CD4-positive, alpha-beta T cell treated with Interleukin-6 for 4 hours (primary cell): ENCODE measurements at regions not wholly inside any gene's neighbourhood (a gene's known extent, or its start where the extent isn't known, plus 50 kb on each side); places are given as distances from the start of the nearest gene placed in this dataset.

Experiments used
- DNase-seq: peaks from one replicate; pipeline ENCODE4 v3.0.0-alpha.2; 2020; ENCODE audit warnings: mixed read lengths

DNA sequence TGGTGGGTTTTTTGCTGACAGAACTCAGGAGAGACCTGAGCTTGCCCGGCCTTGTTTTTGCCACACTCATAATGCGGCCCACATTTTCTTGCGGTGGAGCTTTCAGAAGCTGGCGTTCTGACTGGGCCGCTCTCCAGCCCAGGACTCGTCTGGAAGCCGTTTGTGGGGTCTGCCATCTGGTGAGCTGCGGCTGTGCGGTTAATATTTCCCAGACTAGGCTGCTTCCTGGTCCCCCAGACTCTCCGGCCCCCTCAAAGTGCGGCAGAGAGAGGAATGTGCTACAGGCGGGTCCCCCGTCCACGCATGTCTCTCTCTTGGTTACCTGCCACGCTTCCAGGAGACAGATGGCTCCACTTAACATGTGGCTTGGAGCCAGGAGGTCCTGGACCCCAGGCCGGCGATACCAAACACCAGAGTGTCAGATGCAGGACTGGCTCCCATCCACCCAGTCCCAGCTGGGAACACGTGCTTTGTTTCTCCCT, 128.9 kb upstream of the PMEPA1 start:
- DNase-seq: no peak

DNA sequence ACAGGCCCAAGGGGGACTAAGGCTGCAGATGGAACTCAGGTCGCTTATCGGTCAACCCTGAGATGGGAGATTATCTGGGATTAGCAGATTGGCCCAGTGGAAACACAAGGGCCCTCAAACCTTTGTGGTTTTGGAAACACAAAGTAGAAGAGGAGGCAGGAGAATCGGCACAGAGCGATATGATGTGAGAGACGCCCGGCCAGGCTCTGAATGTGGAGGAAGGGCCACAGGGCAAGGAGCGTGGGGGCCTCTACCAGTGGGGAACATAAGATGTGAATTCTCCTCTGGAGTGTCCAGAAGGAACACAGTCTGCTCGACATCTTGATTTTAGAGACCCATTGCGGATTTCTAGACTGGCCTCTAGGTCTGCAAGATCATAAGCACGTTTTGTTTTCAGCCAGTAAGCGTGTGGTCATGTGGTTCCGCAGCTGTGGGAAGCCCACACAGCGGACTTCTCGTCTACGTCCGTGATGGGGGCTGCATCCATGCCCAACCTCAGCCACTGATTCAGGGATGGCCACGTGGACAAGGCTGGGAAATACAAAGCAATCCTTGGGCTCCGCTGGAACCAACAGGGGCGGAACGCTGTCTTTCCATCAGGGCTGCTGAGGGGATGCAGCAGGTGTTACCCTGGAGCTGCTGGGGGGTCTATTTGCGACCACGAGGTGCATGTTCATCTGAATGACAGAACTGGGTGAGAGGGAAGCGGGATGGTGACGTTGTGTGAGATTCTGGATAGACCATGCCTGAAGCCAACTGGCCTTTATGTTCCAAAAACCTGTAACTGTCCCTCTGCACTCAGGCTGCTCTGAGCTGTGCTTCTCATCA, 127.6 kb upstream of the PMEPA1 start:
- DNase-seq: no peak

DNA sequence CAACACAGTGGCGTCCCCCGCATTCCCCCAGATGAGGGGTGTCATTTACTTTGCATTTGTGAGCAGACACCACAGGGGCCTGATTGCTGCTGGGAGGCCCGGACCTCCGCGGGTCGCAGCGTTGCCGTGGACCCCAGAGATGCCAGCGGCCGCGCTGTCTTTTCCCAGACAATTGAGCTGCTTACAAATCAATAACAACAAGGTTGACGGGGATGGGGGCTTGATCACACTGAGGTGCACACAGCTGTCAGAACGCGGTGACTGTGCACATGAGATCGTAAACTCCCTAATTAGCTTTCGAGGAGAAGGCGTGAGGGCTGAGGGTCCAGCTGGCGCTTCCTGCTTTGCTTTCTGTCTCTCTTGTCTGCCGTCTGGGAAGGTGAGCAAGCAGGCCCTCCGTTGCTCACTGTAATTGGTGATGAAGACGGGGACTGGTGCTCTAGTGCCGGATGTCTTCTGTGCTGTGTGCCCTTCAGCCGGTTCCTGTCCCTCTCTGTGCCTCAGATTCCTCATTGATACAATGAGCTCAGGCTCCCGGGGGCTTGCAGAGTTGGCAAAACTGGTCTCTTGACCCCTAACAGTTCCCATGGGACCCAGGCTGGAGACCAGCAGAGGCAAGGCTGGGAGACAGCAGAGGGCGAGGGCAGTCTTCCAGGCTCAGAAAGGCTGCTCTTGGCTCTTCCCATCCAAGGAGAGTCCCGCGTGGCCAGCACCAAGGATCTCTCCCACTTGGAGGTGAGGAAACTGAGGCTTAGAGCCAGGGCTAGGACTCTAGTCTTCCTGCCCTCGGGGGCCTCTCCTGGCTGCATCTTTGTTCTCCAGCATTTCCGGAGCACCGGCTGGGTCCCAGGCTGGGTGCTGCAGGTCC, 126.0 kb upstream of the PMEPA1 start:
- no peak for DNase-seq

DNA sequence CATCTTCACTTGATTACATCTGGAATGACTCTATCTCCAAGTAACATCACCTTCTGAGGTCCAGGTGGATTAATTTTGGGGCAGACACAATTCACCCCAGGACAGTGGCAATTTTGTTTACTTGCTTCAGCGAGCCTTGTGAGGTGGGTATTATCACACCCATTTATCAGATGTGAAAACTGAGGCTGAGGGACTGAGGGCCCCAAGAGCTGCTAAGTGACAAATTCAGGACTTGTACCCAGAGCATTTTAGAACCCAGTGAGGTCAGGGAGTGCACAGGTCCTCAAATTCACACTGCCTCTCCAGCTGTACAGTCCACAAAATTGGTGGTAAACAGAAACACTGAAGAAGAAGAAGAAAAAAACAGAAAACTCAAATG, 125.2 kb upstream of the PMEPA1 start:
- no peak for DNase-seq

DNA sequence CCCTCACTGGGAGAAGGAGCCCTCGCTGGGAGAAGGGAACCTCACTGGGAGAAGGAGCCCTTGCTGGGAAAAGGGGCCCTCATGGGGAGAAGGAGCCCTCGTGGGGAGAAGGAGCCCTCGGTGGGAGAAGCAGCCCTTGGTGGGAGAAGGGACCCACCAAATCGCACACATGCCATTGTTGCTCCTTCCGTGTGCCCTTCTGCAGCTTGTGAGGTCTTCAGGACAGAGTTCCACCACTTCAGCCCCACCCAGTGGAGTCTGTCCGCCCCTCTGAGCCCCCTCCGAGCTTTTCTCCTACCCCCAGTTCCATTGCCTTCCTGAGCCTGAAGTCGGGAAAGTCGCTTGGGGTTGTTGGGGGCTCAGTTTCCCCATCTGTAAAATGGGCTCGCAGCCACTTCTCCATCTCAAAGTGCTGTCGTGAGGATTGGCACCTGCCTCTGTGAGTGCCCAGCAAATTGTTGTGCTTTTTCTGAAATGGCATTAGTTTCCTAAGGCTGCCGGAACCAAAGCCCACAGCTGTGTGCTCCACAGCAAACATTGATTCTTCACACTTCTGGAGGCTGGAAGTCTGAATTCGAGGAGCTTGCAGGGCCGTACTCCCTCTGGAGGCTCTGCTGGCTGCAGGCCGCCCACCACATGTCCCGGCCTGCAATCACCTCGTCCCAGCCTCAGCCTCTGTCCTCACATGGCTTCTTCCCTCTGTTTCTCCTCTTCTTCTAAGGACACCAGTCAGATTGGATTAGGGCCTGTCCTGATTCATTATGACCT, 124.7 kb upstream of the PMEPA1 start:
- DNase-seq: no peak

DNA sequence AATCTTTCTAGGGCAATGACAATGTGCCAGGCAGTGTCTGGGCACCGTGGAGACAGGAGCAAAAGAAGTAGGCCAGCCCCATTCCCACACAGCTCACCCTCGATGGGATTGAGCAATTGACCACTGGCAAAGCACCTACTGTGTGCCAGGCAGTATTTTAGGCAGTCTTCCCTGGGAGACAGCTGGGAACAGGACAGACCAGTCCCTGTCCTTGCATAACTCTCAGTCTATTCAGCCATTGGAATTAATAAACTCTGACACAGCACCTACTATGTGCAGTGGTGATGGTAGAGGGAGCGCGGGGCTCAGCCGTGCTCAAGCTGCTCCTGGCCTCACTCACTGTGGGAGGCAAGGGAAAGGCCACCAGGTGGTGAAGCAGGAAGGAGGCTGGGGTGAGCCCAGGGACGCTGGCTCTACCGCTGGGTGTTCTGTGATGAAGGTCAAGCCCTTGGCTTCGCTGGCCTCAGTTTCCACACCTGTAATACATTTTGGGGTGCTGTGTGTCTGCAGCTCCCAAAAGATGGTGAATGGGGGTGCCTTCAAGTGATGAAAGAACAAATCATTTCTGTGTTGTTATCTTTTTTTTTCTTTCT, 122.3 kb upstream of the PMEPA1 start:
- no peak for DNase-seq

DNA sequence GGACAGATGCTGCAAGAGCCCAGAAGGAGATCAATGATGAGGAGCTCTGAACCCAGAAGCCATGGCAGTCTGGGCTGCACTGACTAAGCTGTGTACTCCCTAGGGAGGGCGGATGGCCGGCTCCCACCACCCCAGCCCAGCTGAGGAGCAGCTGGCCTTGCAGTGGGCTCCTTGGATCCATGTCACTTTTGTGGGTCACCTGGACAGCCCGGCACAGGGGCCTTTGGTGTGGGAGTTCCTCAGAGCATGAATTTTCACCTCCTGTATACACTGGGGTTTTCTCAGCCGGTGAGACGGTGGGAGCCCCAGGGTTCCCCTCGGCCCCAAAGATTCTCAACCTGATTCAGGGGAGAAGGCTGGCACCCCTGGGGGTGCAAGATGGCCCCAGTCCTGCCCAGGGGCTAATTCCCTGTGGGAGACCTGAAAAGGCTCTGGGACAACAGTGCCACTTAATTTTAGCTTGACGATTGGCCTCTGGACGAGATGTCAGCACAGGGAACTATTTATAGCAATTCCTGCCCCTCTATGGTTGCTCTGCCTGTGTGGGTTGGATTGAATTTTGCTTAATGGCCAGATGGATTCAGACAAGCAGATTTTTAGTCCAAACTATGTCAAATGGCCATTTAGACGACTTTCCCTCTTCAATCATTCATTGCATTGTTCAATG, 121.6 kb upstream of the PMEPA1 start:
- DNase-seq: no peak

DNA sequence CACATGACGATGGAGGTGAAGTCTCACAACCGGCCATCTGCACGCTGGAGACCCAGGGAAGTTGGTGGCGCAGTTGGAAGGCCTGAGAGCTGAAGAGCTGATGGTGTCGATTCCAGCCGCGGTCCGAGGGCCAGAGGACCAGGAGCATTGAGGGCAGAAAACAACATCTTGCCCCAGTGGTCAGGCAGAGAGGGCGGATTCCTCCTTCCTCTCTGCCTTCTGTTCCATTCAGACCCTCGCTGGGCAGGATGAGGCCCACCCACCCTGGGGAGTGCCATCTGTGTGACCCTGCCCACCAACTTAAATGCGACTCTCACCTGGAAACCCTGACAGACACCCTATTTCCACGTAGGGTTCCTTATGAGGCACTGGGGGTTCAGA, 120.7 kb upstream of the PMEPA1 start:
- DNase-seq: no peak

DNA sequence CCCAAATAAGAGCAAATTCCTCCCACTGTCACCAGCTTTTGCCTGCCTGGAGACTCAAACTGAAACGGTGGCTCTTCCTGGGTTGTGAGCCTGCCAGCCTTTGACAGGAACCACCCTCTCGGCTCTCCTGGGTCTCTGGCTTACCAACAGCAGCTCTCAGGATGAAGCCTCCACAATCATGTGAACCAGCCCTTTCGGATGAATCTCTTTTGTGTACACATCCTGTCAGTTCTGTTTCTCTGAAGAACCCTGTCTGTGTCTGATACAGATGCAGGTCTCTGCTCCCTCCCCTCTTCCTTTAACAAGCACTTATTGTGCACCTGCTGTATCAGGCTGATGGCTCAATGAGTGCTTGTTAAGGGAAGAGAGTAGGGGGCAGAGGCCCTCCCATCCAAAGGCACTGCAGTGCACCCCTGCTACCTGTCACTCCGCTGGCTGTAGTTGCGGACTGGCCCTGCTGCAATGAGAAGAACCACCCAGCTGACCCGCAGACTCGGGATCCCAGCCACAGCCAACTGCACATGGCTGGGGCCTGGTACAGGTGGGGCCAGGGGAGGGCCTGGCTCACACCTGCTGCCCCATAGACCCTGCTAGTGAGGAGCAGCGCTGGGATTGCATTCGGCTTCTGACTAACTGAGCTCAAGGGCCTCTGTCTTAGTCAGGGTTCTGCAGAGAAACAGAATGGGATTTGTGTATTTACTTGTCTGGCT, 120.1 kb upstream of the PMEPA1 start:
- DNase-seq: no peak

DNA sequence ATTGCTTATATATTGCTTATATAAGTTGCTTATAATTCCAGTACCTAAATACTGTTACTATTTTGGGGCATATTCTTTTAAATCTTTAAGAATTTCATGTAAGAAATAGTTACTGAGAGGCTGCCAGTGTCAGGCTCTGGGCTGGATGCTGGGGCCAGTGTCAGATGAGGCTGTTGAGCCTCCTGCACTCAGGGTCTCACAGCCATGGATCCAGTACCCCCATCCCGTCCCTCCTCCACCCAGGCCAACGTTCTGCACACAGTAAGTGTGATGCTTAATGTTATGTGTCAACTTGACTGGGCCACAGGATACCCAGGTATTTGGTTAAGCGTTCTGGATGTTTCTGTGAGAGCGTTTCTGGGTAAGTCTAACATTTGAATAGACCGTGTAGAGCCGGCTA, 119.5 kb upstream of the PMEPA1 start:
- no peak for DNase-seq

DNA sequence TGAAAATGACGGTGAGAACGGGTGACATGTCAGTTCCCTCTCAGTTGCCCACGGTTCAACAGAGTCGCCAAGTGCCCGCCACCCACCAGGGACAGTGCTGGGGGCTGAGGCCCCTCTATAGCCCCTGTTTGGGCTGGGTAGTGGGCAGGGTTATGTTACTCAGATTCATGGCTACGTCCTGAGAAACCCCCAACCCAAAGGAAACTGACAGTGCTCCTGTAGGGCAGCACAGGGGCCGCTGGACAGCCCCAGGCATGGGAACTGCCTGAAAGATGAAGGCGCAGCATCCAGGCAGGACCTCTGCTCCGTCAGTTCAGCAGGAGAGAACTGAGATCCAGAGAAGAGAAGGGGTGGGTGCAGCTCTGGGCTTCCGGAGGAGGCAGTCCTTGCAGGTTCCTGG, 118.9 kb upstream of the PMEPA1 start:
- DNase-seq: no peak

DNA sequence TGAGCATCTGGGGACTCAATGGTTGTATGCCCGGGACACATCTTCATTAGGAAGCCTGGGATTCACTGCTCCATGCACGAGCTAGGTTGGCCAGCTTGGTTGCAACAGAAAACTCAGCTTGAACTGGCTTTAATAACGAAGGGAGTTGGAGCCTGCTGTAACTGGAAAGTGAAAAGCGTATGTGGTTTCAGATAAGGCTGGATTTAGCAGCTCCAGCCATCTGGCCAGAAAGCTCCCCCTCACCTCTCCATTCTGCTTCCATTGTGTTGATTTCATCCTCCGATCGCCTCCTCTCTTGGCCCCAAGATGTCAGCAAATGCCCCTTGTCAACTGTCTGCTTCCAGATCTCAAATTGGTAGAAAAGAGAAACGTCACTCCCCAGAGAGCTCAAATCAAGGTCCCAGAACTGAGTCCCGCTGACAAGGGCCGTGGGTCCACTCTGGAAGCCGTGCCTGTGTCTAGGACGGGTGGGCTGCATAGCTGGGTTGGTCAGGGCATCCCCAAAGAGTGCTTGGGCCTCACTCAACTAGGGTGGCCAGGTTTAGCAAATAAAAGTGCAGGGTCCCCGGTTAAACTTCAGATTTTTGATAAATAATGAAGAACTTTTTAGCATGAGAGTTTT, 117.0 kb upstream of the PMEPA1 start:
- DNase-seq: no peak

DNA sequence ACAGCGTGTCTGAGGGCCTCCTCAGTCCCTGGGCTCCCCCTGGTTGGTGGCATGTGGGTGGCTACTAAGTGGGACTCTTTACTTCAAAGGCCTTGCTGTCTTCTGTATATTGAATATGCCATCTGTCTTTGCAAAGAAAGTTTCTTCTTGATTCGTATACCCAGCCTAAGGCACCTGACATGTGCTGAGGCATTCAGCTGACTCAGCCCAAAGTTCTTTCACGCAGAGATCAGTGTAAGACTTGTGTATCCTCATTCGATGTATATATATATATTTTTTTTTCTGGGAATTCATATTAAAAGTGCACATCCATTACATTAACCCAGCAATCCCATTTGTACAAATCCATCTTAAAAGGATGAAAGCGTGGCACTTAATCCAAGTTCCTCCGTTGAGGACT, 115.1 kb upstream of the PMEPA1 start:
- no peak for DNase-seq

DNA sequence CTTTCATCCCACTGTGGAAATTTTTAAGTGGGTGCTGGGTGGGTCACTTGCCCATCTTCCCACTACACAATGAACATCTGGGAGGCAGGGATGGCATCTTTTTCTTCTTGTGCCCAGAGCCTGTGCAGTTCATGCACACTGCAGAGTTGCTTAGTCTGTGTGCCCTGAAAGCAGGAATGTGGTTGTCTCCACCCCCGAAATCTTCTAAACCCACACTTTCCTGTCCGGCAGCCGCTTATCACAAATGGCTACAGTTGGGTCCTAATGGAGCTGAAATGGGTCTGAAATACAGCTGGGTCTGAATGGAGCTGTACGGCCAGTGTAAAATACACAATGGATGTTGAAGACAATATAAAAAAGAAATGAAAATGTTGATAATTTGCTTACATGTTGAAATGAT, 112.1 kb upstream of the PMEPA1 start:
- DNase-seq: no peak

DNA sequence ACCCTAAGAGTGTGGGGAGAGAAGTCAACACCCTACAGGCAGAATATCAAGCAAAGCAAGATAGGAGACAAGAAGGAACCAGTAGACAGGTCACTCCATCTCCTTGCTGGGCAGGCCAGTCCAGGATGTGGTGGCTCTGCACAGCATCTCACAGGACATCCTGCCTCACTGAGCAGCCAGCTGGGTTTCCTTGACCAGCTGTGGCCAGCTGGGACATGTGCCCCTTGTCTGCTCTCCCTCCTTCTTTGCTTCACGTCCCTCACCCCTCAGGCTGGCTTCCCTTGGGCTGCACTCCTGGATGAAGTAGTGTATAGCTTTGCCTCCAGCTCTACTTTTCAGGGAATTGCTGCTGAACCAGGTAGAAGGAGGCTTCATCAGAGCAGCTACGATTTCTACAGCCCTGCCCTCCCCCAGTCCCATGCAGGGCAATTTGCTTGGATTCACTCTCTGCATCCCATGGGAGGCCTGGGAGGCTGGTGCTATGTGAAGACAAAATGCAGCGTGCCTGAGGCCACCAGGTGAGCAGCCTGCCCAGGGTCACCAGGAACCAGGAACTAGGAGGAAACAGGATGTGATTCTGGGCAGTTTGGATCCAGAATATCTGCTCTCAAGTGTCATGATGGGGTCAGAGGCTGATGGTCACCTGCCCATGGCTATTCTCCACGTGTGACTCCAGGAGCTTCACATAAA, 110.0 kb upstream of the PMEPA1 start:
- DNase-seq: no peak

DNA sequence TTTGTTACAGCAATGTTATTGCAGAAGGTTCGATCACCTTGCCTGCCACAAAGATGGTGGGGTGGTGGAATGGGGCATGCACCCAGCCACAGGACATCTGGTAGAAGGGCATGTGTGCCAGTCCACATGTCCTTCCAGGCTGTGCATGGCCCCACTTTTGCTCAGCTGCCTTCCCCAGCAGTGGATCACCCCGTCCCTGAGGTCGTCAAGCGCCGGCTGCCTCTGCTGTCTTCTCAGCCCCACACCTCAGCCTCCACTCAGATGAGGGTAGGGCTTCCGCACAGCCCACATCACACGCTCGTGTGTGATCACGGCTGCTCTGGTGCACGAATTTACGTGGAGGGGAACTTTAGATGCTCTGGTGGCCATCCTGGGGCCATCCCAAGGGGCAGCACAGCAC, 109.5 kb upstream of the PMEPA1 start:
- no peak for DNase-seq

DNA sequence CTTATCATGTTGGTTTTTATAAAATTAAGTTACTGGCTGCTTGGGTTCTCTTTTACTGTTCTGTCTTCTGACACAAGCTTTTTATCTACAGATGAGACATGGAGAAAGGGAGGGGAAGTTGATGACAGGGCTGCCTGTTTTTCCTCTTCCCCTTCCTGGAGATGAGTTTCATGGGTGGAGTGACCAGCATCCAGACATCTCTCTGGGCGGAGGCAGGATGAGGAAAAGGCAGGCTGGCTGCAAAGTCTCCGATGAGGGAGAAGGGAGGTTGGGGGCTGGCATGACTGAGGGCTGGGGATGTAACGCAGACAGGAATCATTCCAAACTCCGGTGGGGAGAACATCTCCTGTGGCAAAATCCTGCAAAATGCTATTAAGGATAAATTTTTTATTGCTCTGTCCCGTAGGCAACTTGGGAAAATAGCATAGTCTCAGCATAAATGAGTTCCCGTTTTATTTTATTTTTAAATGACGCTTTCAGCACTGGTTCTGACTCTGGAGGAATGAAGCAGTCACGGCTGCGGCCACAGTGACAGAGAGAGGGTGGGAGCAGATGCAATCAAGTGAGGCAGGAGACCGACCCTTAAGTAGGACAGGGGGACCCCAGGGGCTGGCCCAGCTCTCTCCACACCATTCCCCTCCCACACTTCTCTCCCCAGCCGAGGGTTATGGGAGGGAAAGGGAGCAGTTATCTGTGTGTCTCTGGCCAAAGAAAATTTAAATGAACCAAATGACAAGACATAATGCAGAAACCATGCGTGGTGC, 108.8 kb upstream of the PMEPA1 start:
- no peak for DNase-seq

DNA sequence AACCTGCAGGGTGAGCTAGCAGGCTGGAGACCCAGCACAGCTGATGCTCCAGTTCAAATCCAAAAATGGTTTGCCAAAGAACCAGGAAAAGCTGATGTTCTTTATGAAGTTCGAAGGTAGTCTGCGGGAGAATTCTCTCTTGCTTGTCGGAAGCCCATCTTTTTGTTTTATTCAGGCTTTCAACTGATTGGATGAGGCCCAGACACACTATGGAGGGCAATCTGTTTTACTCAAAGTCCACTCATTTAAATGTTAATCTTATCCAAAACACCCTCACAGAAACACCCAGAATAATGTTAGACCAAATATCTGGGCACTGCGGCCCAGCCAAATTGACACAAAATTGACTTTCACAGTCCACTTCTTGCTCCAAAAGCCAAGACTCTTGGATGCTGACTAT, 105.6 kb upstream of the PMEPA1 start:
- DNase-seq: no peak

DNA sequence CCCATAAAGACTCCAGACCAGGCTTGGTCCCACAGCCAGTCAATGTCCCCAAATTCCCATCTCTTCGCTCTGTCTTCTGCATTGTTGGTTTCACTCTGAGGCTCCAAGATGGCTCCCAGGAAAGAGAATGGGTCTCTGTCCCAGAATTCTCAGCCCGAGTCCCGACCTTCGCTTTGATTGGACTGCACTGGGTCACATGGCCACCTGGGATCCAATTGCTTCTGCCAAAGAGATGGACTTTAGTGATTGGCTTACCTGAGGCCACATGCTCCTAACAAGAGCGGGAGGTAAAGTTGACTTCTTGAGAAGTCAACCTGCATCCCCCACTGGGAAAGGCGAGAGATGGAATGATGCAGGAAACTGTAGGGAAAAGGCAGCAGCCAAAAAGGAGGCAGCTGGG, 104.7 kb upstream of the PMEPA1 start:
- no peak for DNase-seq
